SK-N-SH (cell line): ENCODE measurements at regions not wholly inside any gene's neighbourhood (a gene's known extent, or its start where the extent isn't known, plus 50 kb on each side); places are given as distances from the start of the nearest gene placed in this dataset.

Experiments
- CTCF ChIA-PET: fragments of 300-600, 350-600 bp; formaldehyde crosslinking; extraction: SDS; loops from one replicate; lab custom pipeline; 2021; lab: Yijun Ruan, JAX
- POLR2A ChIA-PET: fragments of 350-600 bp; sonication (Branson Sonifier 250); formaldehyde crosslinking; extraction: SDS; loops from one replicate; lab custom pipeline; 2020; ENCODE audit warnings: antibody characterized with exemption, inconsistent platforms; lab: Yijun Ruan, JAX
- DNase-seq: peaks from one replicate; pipeline ENCODE4 v3.0.0; 2012
- H2AFZ ChIP-seq: fragments of 200-600 bp; sonication (generic); 2 replicates; pipeline ENCODE4 v1.8.1; 2016; ENCODE audit warnings: antibody characterized with exemption, mild to moderate bottlenecking, low read depth
- H3F3A ChIP-seq: fragments of 200-600 bp; sonication (generic); replicated peaks from 2 replicates; pipeline ENCODE3; 2016; ENCODE audit warnings: antibody characterized with exemption, mild to moderate bottlenecking; ENCODE audit not compliant: insufficient read depth
- H3K27ac ChIP-seq, 2 experiments: fragments of 200-500 bp in 1 of 2; fragments of 200-600 bp in 1 of 2; sonication (Bioruptor generic) in 1 of 2; sonication (generic), shearing (Covaris generic) in 1 of 2; 2 replicates each; pipeline versions ENCODE4 v1.5.1 to v1.6.1; 2014 to 2016; ENCODE audit warnings: low read depth in 2 of 2, inconsistent platforms in 1 of 2, low read length in 1 of 2, mild to moderate bottlenecking in 1 of 2, mixed read lengths in 1 of 2
- H3K27me3 ChIP-seq: fragments of 200-600 bp; sonication (generic), shearing (Covaris generic); 2 replicates; pipeline ENCODE4 v1.6.1; 2016; ENCODE audit warnings: mixed run types; ENCODE audit not compliant: insufficient read depth
- H3K36me3 ChIP-seq, 2 experiments: fragments of 200-500 bp in 1 of 2; fragments of 200-600 bp in 1 of 2; sonication (Bioruptor generic) in 1 of 2; sonication (generic) in 1 of 2; replicated peaks in 1 of 2; 2 replicates each; pipeline versions ENCODE3 to v1.5.1; 2014 to 2016; ENCODE audit warnings: low read length in 1 of 2, mild to moderate bottlenecking in 1 of 2; ENCODE audit not compliant: insufficient read depth in 2 of 2, control insufficient read depth in 1 of 2
- H3K4me1 ChIP-seq, 2 experiments: fragments of 200-500 bp in 1 of 2; fragments of 200-600 bp in 1 of 2; sonication (Bioruptor generic) in 1 of 2; sonication (generic), shearing (Covaris generic) in 1 of 2; 2 replicates each; pipeline versions ENCODE4 v1.5.1 to v1.6.1; 2014 to 2016; ENCODE audit warnings: low read depth in 1 of 2, low read length in 1 of 2, mixed run types in 1 of 2; ENCODE audit not compliant: insufficient read depth in 2 of 2, control insufficient read depth in 1 of 2
- H3K4me2 ChIP-seq: fragments of 200-600 bp; sonication (generic), shearing (Covaris generic); 2 replicates; pipeline ENCODE4 v1.6.1; 2017; ENCODE audit warnings: mixed run types
- H3K4me3 ChIP-seq, 2 experiments: fragments of 200-500 bp in 1 of 2; fragments of 200-600 bp in 1 of 2; sonication (Bioruptor generic) in 1 of 2; sonication (generic), shearing (Covaris generic) in 1 of 2; 2 replicates each; pipeline versions ENCODE4 v1.5.1 to v1.8.1; 2014 to 2016; ENCODE audit warnings: low read depth in 2 of 2, inconsistent platforms in 1 of 2, low read length in 1 of 2, mild to moderate bottlenecking in 1 of 2, mixed read lengths in 1 of 2, moderate library complexity in 1 of 2
- H3K79me2 ChIP-seq: fragments of 200-600 bp; sonication (generic); 2 replicates; pipeline ENCODE4 v1.8.1; 2017; ENCODE audit warnings: mild to moderate bottlenecking; ENCODE audit not compliant: insufficient read depth
- H3K9ac ChIP-seq: fragments of 200-600 bp; sonication (generic); 2 replicates; pipeline ENCODE4 v1.6.1; 2017; ENCODE audit warnings: mixed run types
- H3K9me2 ChIP-seq: fragments of 200-600 bp; sonication (generic); 2 replicates; pipeline ENCODE4 v1.6.1; 2017; ENCODE audit warnings: mixed run types
- H3K9me3 ChIP-seq: fragments of 200-600 bp; sonication (generic); 2 replicates; pipeline ENCODE4 v1.6.1; 2017; ENCODE audit warnings: mixed run types, mild to moderate bottlenecking, moderate library complexity
- H4K20me1 ChIP-seq: fragments of 200-600 bp; sonication (generic); 2 replicates; pipeline ENCODE4 v1.6.1; 2017; ENCODE audit warnings: mild to moderate bottlenecking, mixed run types; ENCODE audit not compliant: insufficient read depth
- CTCF ChIP-seq: fragments of 200-600 bp; sonication (generic); IDR thresholded peaks from 2 replicates; pipeline ENCODE4 v1.6.1; 2017; ENCODE audit warnings: antibody characterized with exemption, mild to moderate bottlenecking, moderate library complexity
- EP300 ChIP-seq, 2 experiments: IDR thresholded peaks; 2 replicates each; pipeline versions ENCODE4 v1.4.0 to v1.6.1; 2012; ENCODE audit warnings: borderline replicate concordance in 1 of 2, low read depth in 1 of 2, low read length in 1 of 2
- GABPA ChIP-seq: IDR thresholded peaks from 2 replicates; pipeline ENCODE4 v1.4.0; 2012; ENCODE audit warnings: low read depth, mild to moderate bottlenecking
- GATA2 ChIP-seq: sonication (generic); formaldehyde crosslinking; IDR thresholded peaks from 2 replicates; pipeline ENCODE4 v1.5.0; 2020; ENCODE audit warnings: mild to moderate bottlenecking, missing genetic modification reagents
- JUND ChIP-seq: IDR thresholded peaks from 2 replicates; pipeline ENCODE4 v1.4.0; 2012
- RCOR1 ChIP-seq: fragments of 150-350 bp; IDR thresholded peaks from 2 replicates; pipeline ENCODE4 v1.6.1; 2017; ENCODE audit warnings: antibody characterized with exemption, low read length
- RXRA ChIP-seq: IDR thresholded peaks from 2 replicates; pipeline ENCODE4 v1.4.0; 2012; ENCODE audit warnings: low read depth, mild to moderate bottlenecking, borderline replicate concordance
- SIN3A ChIP-seq: IDR thresholded peaks from 2 replicates; pipeline ENCODE4 v1.6.1; 2012; ENCODE audit warnings: low read depth, mild to moderate bottlenecking, low read length, moderate library complexity, borderline replicate concordance
- SMC3 ChIP-seq: IDR thresholded peaks from 2 replicates; pipeline ENCODE4 v1.6.1; 2012; ENCODE audit warnings: low read depth, low read length, improper control_type of control experiment
- TAF1 ChIP-seq: IDR thresholded peaks from 2 replicates; pipeline ENCODE4 v1.6.1; 2012; ENCODE audit warnings: low read depth, mild to moderate bottlenecking, low read length, moderate library complexity, borderline replicate concordance
- TCF12 ChIP-seq: IDR thresholded peaks from 2 replicates; pipeline ENCODE4 v1.4.0; 2012
- YY1 ChIP-seq: IDR thresholded peaks from 2 replicates; pipeline ENCODE4 v1.4.0; 2012; ENCODE audit warnings: low read depth, mild to moderate bottlenecking
- WGBS: methylation state at CpG from one replicate; pipeline ENCODE4 v1.1.6; 2017; ENCODE audit warnings: low lambda C conversion rate; 5-methylcytosine and 5-hydroxymethylcytosine counted together
- TF ChIP-seq, protein P1 (sequence below): IDR thresholded peaks from 2 replicates; pipeline ENCODE4 v1.4.0; 2012; ENCODE audit warnings: low read depth, borderline replicate concordance
- TF ChIP-seq, protein P2 (sequence below): IDR thresholded peaks from 2 replicates; pipeline ENCODE4 v1.4.0; 2012; ENCODE audit warnings: low read depth
- TF ChIP-seq, protein P3 (sequence below): IDR thresholded peaks from 2 replicates; pipeline ENCODE4 v1.6.1; 2012; ENCODE audit warnings: mild to moderate bottlenecking, low read depth, low read length, moderate library complexity

- no peak for TF ChIP-seq YY1
- TF ChIP-seq, protein P1, sequence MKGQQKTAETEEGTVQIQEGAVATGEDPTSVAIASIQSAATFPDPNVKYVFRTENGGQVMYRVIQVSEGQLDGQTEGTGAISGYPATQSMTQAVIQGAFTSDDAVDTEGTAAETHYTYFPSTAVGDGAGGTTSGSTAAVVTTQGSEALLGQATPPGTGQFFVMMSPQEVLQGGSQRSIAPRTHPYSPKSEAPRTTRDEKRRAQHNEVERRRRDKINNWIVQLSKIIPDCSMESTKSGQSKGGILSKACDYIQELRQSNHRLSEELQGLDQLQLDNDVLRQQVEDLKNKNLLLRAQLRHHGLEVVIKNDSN = no peak
- no peak for TF ChIP-seq RCOR1
These were observed 378.8 kb upstream of the NRSN1 start (continued) for GRCh38 chr6:23747239-23747638.

DNA sequence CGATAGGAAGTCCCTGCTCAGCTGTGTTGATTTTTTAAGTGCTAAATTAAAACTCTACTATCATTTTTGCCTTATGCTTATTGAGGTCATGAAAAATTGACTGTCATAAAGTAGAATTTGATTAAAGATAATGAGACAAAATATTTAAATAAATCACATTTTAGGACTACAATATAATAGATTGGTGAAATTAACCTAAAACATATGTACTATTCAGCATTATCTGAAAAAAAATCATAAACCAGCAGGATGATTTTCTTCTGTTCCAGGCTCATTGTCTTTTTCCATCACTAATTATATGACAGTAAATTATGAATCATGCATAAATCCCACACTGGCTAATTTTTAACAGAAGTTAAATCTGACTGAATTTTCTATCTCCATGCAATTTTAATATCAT lies 373.6 kb upstream of the NRSN1 start:
- Histone ChIP-seq H3K27me3 (no peaks in the 10 kb centered on the region), H3K27ac (peak overlapping the region in 1 of 2 experiments; percentile 83; a peak in 2 of 4 replicates), H3F3A (no peaks in the 10 kb centered on the region), H3K9me3 (no peaks in the 10 kb centered on the region), H3K9me2 (no peaks in the 10 kb centered on the region), H3K9ac (no peak overlapping the region), H3K4me2 (no peak overlapping the region), H2AFZ (no peak overlapping the region), H3K79me2 (no peaks in the 10 kb centered on the region), H3K36me3 (no peaks in the 10 kb centered on the region), H4K20me1 (no peaks in the 10 kb centered on the region), H3K4me3 (no peak overlapping the region)
- CTCF ChIA-PET = no interaction called here
- POLR2A ChIA-PET = no interaction called here
- DNase-seq = peak; percentile 7
- 3% methylated on average over 1 of the region's 1 CpG for WGBS
- 0 out of 2 replicates have a peak, but pooled peaks have one; percentile 8 for TF ChIP-seq TCF12
- TF ChIP-seq GABPA = no peak
- no peak for TF ChIP-seq SIN3A
- TF ChIP-seq, protein P2, sequence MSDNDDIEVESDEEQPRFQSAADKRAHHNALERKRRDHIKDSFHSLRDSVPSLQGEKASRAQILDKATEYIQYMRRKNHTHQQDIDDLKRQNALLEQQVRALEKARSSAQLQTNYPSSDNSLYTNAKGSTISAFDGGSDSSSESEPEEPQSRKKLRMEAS = no peak
- TF ChIP-seq SMC3 = no peak
- TF ChIP-seq GATA2 = peak; percentile 21; the same call in 1 of the 2 replicates
- peak in 1 of 2 experiments; percentile 84; a peak in 2 of 4 replicates for TF ChIP-seq EP300 (IDR thresholded peaks at IDR 0.05; ENCODE audit: borderline replicate concordance in 1 of 2, low read depth in 1 of 2, low read length in 1 of 2)
- TF ChIP-seq JUND = no peak
- TF ChIP-seq CTCF = no peak
- TF ChIP-seq, protein P3, sequence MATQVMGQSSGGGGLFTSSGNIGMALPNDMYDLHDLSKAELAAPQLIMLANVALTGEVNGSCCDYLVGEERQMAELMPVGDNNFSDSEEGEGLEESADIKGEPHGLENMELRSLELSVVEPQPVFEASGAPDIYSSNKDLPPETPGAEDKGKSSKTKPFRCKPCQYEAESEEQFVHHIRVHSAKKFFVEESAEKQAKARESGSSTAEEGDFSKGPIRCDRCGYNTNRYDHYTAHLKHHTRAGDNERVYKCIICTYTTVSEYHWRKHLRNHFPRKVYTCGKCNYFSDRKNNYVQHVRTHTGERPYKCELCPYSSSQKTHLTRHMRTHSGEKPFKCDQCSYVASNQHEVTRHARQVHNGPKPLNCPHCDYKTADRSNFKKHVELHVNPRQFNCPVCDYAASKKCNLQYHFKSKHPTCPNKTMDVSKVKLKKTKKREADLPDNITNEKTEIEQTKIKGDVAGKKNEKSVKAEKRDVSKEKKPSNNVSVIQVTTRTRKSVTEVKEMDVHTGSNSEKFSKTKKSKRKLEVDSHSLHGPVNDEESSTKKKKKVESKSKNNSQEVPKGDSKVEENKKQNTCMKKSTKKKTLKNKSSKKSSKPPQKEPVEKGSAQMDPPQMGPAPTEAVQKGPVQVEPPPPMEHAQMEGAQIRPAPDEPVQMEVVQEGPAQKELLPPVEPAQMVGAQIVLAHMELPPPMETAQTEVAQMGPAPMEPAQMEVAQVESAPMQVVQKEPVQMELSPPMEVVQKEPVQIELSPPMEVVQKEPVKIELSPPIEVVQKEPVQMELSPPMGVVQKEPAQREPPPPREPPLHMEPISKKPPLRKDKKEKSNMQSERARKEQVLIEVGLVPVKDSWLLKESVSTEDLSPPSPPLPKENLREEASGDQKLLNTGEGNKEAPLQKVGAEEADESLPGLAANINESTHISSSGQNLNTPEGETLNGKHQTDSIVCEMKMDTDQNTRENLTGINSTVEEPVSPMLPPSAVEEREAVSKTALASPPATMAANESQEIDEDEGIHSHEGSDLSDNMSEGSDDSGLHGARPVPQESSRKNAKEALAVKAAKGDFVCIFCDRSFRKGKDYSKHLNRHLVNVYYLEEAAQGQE = no peak
- no peak for TF ChIP-seq RXRA
- no peak for TF ChIP-seq TAF1
- TF ChIP-seq, all 33 proteins: peak for 3
- peaks cover 0 to 2% of the 10 kb centered on the region in 2 experiments; a peak in 1 of 4 replicates for H3K4me1 ChIP-seq
